SU-DHL-6 (cell line): ENCODE measurements at regions not wholly inside any gene's neighbourhood (a gene's known extent, or its start where the extent isn't known, plus 50 kb on each side); places are given as distances from the start of the nearest gene placed in this dataset.
"Not testable (repeated sequence)": the region's sequence is repeated elsewhere in the genome, so short reads cannot be mapped to it uniquely, and the experiment has no call there.

ENCODE experiments used
- H2AFZ ChIP-seq: fragments of 200-600 bp; sonication (generic); 2 replicates; pipeline ENCODE4 v1.6.1; 2014; ENCODE audit warnings: low read depth, mild to moderate bottlenecking, moderate library complexity, mixed read lengths, antibody characterized with exemption, low read length; ENCODE audit not compliant: severe bottlenecking
- H3F3A ChIP-seq: fragments of 200-600 bp; shearing (Covaris generic); 2 replicates; pipeline ENCODE4 v1.6.0; 2016; ENCODE audit warnings: antibody characterized with exemption, mild to moderate bottlenecking; ENCODE audit not compliant: insufficient read depth
- H3K27ac ChIP-seq: fragments of 200-600 bp; sonication (generic); 2 replicates; pipeline ENCODE4 v1.5.1; 2016; ENCODE audit warnings: low read depth, mild to moderate bottlenecking, low read length, moderate library complexity, mixed read lengths
- H3K27me3 ChIP-seq: fragments of 200-600 bp; sonication (generic), shearing (Covaris generic); 2 replicates; pipeline ENCODE4 v1.6.0; 2014; ENCODE audit warnings: mild to moderate bottlenecking, low read length
- H3K36me3 ChIP-seq: fragments of 200-600 bp; sonication (generic); 2 replicates; pipeline ENCODE4 v1.6.1; 2014; ENCODE audit warnings: mild to moderate bottlenecking, low read length, mixed read lengths
- H3K4me2 ChIP-seq: fragments of 300-600, 200-600 bp; shearing (Covaris generic), sonication (generic); 2 replicates; pipeline ENCODE4 v1.6.0; 2014; ENCODE audit warnings: low read length, low read depth, mild to moderate bottlenecking; ENCODE audit not compliant: poor library complexity, severe bottlenecking
- H3K4me3 ChIP-seq: fragments of 200-600 bp; sonication (generic); 2 replicates; pipeline ENCODE4 v1.5.1; 2014; ENCODE audit warnings: antibody characterized with exemption, low read length, mild to moderate bottlenecking, mixed read lengths; ENCODE audit not compliant: insufficient read depth, poor library complexity, severe bottlenecking
- H3K79me2 ChIP-seq: fragments of 200-600 bp; sonication (generic); 2 replicates; pipeline ENCODE4 v1.6.1; 2014; ENCODE audit warnings: mild to moderate bottlenecking, low read length, moderate library complexity; ENCODE audit not compliant: insufficient read depth
- H3K9ac ChIP-seq: fragments of 200-600 bp; sonication (generic); 2 replicates; pipeline ENCODE4 v1.7.0; 2014; ENCODE audit warnings: mild to moderate bottlenecking, low read length
- H3K9me2 ChIP-seq: fragments of 200-600 bp; sonication (generic); replicated peaks from 2 replicates; pipeline ENCODE4 v1.6.1; 2014; ENCODE audit warnings: low read length; ENCODE audit not compliant: insufficient read depth
- H3K9me3 ChIP-seq: fragments of 200-600 bp; sonication (generic); 2 replicates; pipeline ENCODE4 v1.6.1; 2014; ENCODE audit warnings: low read length, mixed read lengths; ENCODE audit not compliant: insufficient read depth
- H4K20me1 ChIP-seq: fragments of 200-600 bp; sonication (generic); 2 replicates; pipeline ENCODE4 v1.6.1; 2014; ENCODE audit warnings: low read depth, mild to moderate bottlenecking, antibody characterized with exemption, low read length, moderate library complexity, mixed read lengths
- EZH2phosphoT487 ChIP-seq: fragments of 200-600 bp; sonication (generic), shearing (Covaris generic); conservative IDR thresholded peaks from 2 replicates; pipeline ENCODE4 v1.6.1; 2018; ENCODE audit warnings: mild to moderate bottlenecking, antibody characterized with exemption, low read length, moderate library complexity, mixed read lengths
- TF ChIP-seq, protein P1 (sequence below): fragments of 200-600 bp; sonication (generic); IDR thresholded peaks from one replicate; pipeline ENCODE4 v1.5.1; 2017; ENCODE audit warnings: antibody characterized with exemption, mild to moderate bottlenecking, low read length, moderate library complexity; ENCODE audit not compliant: insufficient read depth, poor library complexity, severe bottlenecking

DNA sequence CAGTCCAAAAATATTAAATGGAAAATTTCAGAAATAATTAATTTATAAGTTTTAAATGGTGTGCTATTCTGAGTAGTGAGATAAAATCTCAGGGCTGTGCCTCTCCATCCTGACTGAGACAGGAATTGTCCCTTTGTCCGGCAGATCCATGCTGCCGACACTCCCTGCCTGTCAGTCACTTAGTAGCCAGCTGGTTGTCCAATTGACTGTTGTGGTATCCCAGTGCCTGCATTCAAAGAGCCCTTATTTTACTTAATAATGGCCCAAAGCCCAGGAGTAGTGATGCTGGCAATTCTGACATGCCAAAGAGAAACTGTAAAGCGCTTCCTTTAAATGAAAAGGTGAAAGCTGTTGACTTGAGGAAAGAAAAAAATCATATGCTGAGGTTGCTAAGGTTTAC lies 157.5 kb downstream of the ENC1 start:
- H3K27ac ChIP-seq = no peak overlapping the region
- no peak overlapping the region for H2AFZ ChIP-seq
- H3K9ac ChIP-seq = no peak overlapping the region
- no peaks in the 10 kb centered on the region for H3K9me3 ChIP-seq
- no peaks in the 10 kb centered on the region for H3K79me2 ChIP-seq
- TF ChIP-seq, protein P1, sequence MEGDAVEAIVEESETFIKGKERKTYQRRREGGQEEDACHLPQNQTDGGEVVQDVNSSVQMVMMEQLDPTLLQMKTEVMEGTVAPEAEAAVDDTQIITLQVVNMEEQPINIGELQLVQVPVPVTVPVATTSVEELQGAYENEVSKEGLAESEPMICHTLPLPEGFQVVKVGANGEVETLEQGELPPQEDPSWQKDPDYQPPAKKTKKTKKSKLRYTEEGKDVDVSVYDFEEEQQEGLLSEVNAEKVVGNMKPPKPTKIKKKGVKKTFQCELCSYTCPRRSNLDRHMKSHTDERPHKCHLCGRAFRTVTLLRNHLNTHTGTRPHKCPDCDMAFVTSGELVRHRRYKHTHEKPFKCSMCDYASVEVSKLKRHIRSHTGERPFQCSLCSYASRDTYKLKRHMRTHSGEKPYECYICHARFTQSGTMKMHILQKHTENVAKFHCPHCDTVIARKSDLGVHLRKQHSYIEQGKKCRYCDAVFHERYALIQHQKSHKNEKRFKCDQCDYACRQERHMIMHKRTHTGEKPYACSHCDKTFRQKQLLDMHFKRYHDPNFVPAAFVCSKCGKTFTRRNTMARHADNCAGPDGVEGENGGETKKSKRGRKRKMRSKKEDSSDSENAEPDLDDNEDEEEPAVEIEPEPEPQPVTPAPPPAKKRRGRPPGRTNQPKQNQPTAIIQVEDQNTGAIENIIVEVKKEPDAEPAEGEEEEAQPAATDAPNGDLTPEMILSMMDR = no peak
- no peak for TF ChIP-seq EZH2phosphoT487
- no peaks in the 10 kb centered on the region for H3K27me3 ChIP-seq
- no peak overlapping the region for H3K4me2 ChIP-seq
- H3K4me3 ChIP-seq = no peak overlapping the region
- no peaks in the 10 kb centered on the region for H4K20me1 ChIP-seq
- no peaks in the 10 kb centered on the region for H3K36me3 ChIP-seq
- H3F3A ChIP-seq = no peaks in the 10 kb centered on the region
- no peaks in the 10 kb centered on the region for H3K9me2 ChIP-seq

DNA sequence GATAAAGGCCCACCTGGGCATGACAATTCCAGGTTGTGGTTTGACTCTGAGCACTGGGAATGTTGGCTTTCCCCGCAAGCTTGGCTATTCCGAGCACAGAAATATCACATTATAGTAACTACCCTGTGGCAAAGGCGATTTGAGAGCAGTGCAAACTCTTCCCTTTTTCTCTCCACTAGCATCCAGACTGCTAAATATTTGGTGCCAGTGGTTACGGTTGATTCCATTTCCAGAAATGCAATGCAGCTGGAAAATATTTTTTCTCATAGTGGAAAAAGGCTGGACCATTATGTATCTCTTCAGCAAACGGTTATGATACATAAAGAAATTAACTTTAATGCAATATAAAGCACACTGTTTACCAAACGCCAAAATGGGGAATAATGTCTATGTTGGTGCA lies 158.0 kb downstream of the ENC1 start:
- Histone ChIP-seq H3F3A (no peaks in the 10 kb centered on the region), H3K36me3 (no peaks in the 10 kb centered on the region), H4K20me1 (no peaks in the 10 kb centered on the region), H3K9ac (no peak overlapping the region), H2AFZ (no peak overlapping the region), H3K27ac (no peak overlapping the region), H3K4me3 (no peak overlapping the region), H3K9me2 (no peaks in the 10 kb centered on the region), H3K27me3 (no peaks in the 10 kb centered on the region), H3K4me2 (no peak overlapping the region), H3K79me2 (no peaks in the 10 kb centered on the region), H3K9me3 (no peaks in the 10 kb centered on the region)
- no peak for TF ChIP-seq EZH2phosphoT487
- TF ChIP-seq, protein P1 = no peak

- H3K36me3 ChIP-seq, H3K9ac ChIP-seq, H3K27ac ChIP-seq, H3K79me2 ChIP-seq, H3K27me3 ChIP-seq, H3K9me3 ChIP-seq, H3K9me2 ChIP-seq, H4K20me1 ChIP-seq, H3K4me2 ChIP-seq, H3F3A ChIP-seq, H3K4me3 ChIP-seq, H2AFZ ChIP-seq: not testable (repeated sequence)
Measured at GRCh38 chr5:74481357-74481756, 159.2 kb downstream of the ENC1 start.

DNA sequence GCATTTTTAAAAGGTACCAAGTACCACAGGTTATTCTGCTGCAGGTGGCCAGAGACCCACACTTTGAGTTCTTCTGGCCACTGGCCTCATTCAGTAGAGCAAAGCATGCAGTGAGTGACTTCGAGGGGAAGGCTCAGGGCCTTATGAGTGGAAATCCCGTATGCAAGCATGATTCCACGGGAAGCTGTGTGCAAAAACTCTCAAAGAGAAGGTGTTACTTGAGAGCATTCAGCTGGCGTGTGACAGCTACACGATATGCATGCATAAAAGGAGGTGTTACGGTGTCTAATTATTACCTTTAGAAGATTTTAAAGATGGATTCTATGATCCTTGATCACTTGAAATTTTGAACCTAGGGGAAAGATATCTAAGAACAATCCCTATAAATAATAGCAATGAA lies 160.3 kb downstream of the ENC1 start:
- Histone ChIP-seq H3K4me2 (no peak overlapping the region), H3K4me3 (no peak overlapping the region), H3K27ac (no peak overlapping the region), H3K27me3 (no peaks in the 10 kb centered on the region), H3K36me3 (no peaks in the 10 kb centered on the region), H3K79me2 (no peaks in the 10 kb centered on the region), H3K9me3 (no peaks in the 10 kb centered on the region), H4K20me1 (no peaks in the 10 kb centered on the region), H2AFZ (no peak overlapping the region), H3K9me2 (no peaks in the 10 kb centered on the region), H3F3A (no peaks in the 10 kb centered on the region), H3K9ac (no peak overlapping the region)
- TF ChIP-seq, protein P1 = no peak
- no peak for TF ChIP-seq EZH2phosphoT487
